Superior temporal gyrus (tissue), 1 donor: ENCODE measurements at regions not wholly inside any gene's neighbourhood (a gene's known extent, or its start where the extent isn't known, plus 50 kb on each side); places are given as distances from the start of the nearest gene placed in this dataset.
A peak's percentile ranks its signal among the peaks of the same experiment; 100 is the strongest.
"Not testable (repeated sequence)": the region's sequence is repeated elsewhere in the genome, so short reads cannot be mapped to it uniquely, and the experiment has no call there.

Experiments used
- DNase-seq: peaks from one replicate; pipeline ENCODE4 v3.0.0-alpha.2; 2016; ENCODE audit errors: extremely low spot score

DNA sequence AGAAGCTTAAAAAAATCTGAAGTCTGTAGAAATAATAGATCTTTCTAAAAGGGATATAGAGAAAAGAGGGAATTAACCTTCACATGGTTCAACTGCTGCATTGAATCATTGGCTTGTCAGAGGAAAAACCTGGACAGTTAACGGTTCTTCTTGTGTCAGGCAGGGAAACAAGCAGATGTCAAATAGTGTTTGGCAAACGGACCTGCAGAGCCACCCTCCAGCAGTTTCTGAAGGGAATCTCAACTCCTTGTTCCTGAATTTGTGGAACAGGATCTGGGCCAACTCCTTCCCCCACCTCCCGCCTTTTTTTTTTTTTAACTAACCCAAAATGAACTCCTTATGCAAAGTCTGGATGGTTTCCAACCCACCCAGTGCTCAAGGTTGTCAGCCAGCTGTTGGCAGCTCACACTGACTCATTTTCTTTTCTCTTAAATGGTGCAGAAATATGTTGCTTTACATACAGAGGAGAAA lies 187.3 kb downstream of the CAND1 start:
- DNase-seq, result peak; percentile 40

DNA sequence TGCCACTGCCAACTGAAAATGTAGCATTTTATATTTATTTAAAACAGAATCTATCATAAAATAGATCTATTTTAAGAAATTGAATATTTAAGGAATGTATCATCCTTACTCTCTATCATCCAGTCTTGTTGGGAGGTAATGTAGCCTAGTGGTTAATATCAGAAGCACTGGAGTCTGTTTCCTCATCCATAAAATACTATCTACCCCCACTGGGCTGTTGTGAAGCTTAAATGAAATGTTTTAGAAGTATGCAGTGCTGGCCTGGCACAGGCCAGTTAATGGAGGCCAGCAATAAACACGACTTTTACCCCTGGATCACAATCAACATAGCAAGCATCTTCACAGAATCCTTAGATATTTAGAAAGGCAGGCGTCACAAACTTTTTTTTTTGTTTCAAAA lies 188.0 kb downstream of the CAND1 start:
- no peak for DNase-seq

DNA sequence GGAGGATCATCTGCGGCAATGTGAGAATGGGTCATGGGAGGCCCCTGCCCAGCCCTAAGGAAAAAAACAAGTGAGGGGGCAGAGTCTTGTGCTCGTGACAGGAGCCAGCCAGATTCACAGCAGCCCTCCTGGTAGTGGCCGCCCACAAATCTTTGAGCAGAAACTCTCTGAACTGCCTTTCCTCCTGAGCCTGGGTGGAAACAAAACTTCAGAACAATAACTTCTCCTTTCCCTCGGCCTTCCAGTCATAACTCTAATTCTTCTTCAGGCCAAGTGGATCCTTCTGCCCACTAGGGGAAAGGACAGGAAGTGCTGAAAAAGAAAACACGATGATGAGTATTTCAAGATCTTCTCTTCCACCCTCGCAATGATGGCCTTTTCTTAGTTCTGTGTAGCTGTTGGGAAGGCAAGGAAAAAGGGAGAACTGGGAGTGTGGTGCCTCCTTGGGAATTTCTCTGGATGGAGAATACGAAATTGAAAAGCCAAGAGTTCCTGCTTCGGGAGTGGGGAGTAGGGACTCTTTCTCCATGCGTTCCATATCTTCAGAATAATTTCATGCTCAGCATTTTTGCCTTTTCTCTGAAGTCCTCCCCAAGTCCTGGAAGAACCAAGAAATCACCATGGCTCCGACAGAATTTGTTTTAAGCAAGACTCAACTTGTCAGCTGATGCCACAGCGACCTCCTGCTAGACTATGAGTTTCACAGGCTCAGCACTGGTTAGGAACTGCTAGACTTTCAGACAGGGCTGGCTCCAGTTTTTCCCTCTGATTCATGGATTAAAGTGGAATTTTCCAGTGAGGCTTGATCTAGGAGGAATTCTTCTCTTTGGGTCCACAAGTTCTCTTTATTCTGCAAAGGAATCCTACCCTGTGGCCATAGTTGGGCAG lies 188.9 kb downstream of the CAND1 start:
- DNase-seq, result no peak

DNA sequence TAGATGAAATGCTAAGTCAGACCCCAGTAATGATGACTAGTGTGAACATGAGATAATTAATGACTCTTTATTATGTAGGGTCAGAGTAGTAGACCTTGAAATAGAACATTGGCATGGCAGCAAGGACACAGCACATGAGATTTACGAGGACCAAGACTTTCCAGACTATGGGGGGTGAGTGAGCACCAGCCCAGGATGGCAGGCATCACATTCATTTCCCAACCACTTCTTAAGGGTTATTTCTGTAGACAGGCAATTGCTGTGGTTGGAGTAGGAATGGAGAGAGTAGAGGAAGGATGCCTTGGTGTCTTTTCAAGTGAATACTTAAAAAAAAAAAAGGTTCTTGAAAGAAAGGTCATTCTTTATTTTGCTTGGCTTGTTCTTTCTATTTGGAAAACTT lies 189.4 kb upstream of the DYRK2 start:
- DNase-seq, result no peak

DNA sequence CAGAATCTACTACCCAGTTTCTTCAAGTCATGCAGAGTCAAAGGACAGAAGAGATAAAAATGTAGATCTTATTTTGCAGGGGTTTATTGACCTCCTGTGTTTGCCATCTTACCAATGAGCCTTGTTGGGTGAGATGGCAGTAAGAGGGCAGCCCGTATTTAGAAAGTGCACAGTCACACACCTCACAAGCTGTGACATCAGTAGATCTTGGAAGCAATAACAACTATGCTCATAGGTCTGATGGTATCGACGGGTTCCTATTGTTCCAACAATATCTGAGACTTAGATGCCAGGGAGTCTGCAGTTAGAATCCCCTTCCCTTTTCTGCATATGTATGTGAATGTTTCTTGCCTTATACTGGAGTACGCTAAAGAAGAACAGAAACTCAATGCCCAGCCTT lies 189.0 kb upstream of the DYRK2 start:
- DNase-seq, result no peak

DNA sequence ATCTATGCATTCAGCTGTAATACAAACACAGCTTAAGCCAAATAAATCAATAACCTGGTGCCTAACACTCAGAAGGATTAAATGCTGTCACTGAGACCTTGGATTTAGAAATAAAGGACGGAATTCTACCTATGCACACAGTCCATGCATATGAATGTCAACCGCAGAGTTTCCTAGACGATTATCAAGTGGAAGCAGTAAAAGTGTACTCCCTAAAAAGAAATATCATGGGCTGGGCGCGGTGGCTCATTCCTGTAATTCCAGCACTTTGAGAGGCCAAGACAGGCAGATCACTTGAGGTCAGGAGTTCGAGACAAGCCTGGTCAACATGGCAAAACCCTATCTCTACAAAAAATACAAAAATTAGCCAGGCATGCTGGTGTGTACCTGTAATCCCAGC lies 188.2 kb upstream of the DYRK2 start:
- no peak for DNase-seq

DNA sequence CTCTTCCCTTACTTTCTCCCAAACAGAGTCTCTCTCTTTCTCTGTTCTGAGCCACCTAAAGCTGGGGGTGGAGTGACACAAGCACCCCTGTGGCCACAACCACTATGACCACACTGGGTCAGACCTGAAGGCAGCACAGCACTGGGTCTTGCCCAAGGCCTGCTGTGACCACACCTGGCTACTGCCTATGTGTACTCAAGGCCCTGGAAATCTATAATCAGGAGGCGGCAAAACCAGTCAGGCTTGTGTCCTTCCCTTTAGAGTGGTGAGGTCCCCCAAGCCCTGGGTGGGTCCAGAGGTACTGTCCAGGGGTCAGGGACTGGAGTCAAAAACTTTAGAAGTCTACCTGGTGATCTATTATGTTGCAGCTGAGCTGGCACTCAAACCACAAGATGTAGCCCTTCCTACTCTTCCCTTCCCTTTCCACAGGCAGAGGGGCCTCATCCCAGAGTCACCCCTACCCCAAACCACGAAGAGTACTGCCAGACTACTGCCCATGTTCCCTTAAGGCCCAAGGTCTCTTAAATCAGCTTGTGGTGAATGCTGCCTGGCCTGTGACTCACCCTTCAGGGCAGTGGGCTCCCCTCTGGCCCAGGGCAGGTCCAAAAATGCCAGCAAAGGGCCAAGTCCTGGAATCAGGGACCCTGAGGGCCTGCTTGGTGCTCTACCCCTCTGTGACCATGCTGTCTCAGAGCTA lies 179.8 kb upstream of the DYRK2 start:
- no peak for DNase-seq

DNA sequence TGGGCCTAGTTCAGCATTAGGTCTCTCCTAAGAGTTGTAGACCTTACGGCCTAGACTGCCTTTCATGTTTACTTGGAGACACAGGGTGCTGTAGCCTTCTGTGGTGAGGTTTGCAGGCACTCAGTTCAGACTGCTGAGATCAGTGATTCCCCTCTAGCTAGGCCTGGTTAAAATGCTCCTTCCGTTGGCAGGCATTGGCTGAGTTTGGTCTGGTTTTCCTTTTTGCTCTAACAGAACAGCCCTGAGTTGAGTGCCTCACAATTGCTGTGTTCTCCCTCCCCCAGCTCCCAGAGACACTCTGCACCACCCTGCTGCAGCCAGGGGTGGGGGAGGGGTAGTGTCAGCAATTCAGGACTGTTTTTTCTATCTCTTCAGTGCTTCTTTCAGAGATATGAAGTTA lies 178.9 kb upstream of the DYRK2 start:
- DNase-seq, result peak; percentile 47

DNA sequence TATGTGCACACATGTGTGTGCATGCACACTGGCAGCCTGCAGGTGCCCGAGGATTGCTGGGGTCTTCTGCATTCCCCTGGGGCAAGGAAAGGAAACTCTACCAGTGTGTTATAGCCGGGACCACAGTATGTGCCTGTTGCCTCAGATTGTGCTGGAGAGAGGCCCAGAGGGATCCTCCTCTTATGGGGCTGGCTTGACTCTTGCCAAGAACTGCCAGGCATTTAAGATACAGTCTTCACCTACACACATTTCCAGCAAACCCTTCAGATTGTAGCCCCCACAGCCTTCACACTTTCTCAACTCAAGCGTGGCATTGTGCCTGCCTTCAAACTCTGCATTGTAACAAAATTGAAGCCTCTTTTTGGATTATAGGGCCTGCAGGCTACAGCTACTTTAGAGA lies 176.7 kb upstream of the DYRK2 start:
- peak; percentile 58 for DNase-seq

DNA sequence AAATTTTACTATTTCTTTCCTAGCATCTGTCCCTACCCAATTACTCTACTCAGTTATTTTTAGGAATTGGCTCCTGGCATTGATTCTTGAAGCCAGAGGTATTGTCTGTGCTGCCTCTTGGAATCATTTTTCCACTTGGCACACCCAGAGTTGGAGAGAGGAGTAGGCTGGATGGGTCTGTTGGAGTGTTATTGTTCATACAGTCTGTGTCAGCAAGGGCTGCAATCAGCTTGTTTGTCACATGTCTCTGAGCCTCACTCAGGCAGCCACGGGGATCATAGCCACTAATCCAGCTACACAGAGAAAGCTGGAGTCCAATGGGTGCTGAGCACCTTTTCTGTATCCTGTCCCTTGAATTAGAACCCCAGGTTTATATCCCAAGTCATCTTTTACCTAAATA lies 176.0 kb upstream of the DYRK2 start:
- peak; percentile 64 for DNase-seq

DNA sequence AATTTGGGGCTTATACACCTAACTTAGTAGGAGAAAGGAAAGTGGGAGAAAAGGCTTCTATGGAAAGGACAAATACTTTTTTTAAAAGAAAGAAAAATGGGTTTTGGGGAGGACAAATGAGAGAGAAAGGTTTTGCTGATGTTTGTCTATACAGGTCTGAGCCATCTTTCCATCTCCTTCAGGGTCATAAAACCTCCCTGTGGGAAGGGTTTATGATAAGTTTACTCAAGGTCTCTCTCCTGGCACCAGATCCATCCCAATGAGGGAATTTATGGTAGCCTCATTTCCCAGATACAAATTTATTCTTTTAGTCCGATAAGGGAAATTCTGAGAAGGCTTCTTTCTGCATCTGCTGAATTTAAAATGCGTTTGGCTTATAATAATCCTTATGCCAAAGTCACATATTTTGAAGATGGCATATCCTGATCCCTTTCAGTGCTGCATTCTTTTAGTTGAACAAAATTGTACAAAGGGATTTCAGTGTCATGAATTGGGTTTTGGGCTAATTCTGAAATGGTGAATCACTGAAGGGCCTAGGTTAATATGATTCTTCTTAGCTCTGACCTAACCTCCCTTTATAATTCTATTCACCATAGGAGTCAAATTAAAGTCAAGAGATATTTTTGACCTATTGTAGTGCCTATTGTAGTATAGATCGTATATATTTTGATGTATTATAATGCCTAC lies 173.5 kb upstream of the DYRK2 start:
- no peak for DNase-seq

DNA sequence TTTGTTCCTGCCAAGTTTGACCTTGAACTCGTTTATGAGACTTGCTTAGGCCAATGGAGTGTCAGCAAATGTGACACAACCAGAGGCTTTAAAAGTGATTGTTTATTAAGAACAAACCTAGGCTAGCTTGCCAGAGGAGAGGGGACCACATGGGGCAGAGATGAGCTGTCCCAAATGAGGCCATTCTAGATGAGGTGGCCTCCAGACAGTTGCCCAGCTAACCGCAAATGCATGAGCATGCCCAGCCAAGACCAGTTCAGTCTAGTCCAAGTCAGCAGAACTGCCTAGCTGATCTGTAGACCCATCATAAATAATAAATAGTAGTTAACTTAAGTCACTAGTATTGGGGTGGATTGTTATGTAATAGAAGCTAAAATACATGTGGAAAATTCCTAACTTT lies 172.8 kb upstream of the DYRK2 start:
- DNase-seq, result no peak

DNA sequence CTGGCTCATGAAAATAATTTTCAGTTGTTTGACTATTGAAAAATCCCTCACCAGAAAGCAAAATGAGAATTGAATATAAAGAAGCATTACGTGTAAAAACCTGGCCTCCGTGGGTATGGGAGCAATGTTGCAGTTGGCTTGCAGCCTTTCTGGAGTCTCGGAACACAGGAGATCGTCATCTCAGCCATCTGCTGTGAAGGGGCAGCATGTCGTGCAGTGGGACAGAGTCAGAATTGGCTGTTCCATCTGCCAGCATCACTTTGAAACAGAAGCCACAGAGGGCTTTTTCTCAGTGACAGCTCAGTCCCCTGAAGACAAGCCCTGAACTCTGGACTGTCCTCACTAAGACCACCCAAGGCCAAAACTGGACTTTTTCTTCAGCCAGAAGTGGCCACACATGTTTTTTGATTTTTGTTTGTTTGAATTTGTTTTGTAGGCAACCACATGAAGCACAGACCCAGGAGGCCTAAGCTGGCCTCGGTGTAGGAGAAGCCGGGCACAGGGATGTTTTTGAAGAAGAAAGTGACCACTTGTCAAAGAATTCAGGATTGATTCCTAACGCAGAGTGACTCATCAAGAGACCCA lies 170.8 kb upstream of the DYRK2 start:
- DNase-seq, result no peak

DNA sequence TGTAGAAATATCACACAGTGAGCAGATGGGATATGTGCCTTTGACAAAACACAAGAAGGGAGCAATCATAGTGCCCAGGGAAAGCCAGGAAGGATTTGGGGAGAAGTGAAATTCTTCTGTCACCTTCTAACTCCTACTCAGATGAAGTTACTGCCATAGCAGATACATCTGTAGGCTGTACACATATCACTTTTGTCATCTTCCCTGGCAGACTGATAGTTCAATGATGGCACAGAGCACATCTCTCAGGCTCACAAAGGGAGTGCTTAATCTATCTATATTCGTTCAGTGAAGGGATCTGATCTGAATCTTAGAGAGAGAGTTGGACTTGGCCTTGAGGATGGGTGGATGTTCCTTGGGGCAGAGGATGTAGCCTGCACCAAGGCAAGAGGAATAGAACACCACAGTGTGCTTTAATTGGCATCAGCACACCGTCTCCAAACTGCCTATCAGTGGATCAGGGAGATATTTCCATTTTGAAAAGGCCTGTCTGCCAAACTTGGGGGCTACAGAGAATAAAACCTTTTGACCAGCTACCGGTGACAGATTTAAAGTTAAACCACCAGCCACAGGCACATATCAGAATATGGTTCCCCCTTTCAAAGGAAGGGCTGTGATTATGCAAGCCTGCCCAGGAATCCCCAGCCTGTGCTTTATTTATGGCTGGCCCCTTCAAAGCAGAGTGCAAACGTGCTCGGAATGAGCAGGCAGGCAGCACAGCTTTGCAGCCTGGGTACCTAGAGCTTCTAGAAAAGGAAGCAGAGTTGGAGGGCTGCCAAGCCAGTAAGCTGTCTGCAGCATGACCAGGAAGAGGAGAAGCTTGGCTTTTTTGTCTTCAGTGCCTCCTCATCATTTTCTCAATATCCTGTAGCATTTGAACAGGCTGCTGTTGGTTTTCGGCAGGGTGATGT lies 165.5 kb upstream of the DYRK2 start:
- DNase-seq, result peak; percentile 72

DNA sequence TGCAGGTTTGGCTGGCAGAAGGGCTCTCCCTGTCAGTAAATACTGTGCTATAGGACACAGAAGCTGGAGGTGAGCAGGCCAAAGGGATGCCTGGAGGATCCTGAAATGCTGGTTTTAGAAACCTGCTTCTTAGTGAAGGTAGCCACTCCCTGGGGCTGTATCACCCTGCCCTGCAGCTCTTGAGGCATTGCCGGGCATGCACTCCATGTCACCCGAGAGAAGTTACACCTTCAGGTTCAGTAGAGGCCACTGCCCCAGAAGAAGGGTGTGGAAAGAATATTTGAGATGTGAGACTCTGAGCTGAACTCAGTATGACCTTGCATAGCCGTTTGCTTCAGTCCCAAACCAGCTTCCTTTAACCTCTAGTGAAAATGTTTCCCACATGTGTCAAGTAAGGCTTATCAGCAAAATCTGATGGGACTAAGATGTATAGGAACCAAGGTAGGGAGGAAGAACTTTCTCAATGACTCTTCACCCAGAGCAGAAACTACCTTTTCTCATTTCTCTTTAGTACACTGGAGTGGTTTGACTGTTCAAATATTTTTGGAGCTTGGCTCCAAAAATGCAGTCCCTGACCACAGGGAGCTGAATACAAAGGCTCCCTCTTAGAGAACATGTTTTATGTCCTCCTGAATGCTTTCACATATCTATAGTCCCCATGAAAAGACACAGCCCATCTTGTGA lies 164.5 kb upstream of the DYRK2 start:
- peak; percentile 13 for DNase-seq

DNA sequence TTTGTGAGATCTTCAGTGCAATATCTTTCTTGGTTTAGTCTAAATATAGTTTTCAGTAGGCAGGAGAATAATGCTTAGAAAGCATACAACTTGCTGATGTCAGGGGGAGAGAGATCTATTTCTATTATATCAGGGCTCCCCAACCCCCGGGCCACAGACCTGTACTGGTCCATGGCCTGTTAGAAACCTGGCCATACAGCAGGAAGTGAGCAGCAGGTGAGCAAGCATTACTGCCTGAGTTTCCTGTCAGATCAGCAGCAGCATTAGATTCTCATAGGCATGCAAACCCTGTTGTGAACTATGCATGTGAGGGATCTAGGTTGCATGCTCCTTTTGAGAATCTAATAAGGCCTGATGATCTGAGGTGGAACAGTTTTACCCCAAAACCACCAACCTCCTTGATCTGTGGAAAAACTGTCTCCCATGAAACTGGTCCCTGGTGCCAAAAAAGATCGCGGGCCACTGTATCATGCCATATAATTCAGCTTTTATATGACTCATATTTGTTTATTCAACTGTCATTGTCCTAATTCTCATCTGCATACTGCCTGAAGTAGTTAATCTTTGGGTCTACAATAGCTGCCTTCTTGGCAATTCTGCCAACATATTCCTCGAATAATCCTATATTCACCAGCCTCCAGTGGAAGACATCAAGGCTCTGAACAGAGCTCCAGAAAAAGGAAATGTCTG lies 163.6 kb upstream of the DYRK2 start:
- no peak for DNase-seq

DNA sequence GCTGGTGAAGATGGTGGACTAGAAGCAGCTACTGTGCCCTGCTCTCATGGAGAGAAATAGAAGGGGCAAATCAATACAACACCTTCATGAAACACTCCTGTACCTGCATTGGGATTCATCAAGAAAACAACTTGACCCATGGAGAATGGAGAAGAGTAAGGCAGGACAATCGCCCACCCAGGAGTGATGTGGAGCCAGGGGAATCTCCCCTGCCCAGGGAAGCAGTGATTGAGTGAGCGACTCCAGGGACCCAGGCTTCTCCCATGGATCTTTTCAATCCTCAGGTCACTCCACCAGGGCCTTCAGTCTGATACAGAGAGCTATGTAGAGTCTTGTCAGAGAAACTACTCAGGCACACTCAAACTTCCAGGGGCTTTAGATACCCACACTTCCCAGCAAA lies 161.9 kb upstream of the DYRK2 start:
- DNase-seq, result no peak

DNA sequence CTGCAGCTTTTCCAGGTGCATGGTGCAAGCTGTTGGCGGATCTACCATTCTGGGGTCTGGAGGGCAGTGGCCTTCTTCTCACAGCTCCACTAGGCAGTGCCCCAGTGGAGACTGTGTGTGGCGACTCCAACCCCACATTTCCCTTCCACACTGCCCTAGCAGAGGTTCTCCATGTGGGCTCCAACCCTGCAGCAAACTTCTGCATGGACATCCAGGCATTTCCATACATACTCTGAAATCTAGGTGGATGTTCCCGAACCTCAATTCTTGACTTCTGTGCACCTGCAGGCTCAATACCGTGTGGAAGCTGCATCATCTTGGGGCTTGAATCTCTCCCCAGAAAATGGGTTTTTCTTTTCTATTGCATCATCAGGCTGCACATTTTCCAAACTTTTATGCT lies 160.2 kb upstream of the DYRK2 start:
- not testable (repeated sequence) for DNase-seq

DNA sequence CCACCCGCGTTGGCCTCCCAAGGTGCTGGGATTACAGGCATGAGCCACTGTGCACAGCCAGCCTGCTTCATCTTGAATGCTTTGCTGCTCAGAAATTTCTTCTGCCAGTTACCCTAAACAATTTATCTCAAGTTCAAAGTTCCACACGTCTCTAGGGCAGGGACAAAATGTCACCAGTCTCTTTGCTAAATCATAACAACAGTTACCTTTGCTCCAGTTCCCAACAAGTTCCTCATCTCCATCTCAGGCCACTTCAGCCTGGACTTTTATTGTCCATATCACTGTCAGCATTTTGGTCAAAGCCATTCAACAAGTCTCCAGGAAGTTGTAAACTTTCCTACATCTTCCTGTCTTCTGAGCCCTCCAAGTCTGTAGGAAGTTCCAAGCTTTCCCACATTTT lies 159.5 kb upstream of the DYRK2 start:
- no peak for DNase-seq

DNA sequence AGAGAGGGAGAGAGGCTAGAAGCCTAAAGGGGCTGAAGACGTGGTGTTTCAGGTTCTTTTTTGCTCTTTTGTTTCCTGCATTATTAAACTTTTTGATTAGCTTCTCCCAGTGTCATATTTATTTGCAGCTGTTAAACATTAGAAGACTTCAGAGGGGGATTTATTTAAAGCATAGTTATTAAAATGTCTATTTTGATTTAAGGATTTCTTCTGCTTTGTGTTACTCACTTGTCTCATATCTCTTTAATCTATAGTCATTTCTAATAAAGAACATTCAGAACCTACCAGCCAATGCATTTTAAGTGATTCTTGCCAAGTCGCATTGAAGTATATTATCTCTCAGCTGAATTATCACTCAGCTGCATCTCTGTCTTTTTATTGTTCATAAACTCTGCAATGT lies 152.0 kb upstream of the DYRK2 start:
- no peak for DNase-seq
